Stimulated activated naive CD8-positive, alpha-beta T cell treated with anti-CD3 and anti-CD28 coated beads, Interleukin-15, Interleukin-2, amounts not matched to agents 100 U/mL and 50 U/mL, for 24 hours (primary cell): ENCODE measurements at regions not wholly inside any gene's neighbourhood (a gene's known extent, or its start where the extent isn't known, plus 50 kb on each side); places are given as distances from the start of the nearest gene placed in this dataset.
"Not testable (repeated sequence)": the region's sequence is repeated elsewhere in the genome, so short reads cannot be mapped to it uniquely, and the experiment has no call there.

Source experiments
- ATAC-seq: fragments of 150-1000 bp; cut with Tn5 transposase; one replicate; pipeline ENCODE4 v1.10.0; 2021
- DNase-seq: peaks from one replicate; pipeline ENCODE4 v3.0.0; 2021

GRCh38 chr17:13659051-13659450 lies 57.3 kb upstream of the HS3ST3A1 start:
- not testable (repeated sequence) for ATAC-seq, DNase-seq

GRCh38 chr17:13665872-13666635 lies 64.3 kb upstream of the HS3ST3A1 start:
- DNase-seq (no peak), ATAC-seq (no peak)

GRCh38 chr17:13671341-13671740 lies 69.6 kb upstream of the HS3ST3A1 start:
- DNase-seq (no peak), ATAC-seq (no peak)

GRCh38 chr17:13671771-13672170 lies 70.0 kb upstream of the HS3ST3A1 start:
- DNase-seq: no peak
- ATAC-seq: no peak

GRCh38 chr17:13678361-13678760 lies 76.6 kb upstream of the HS3ST3A1 start:
- DNase-seq (no peak), ATAC-seq (no peak)

- no peak for ATAC-seq
- DNase-seq: no peak
Observed at GRCh38 chr17:13678841-13679240, 77.1 kb upstream of the HS3ST3A1 start.

- no peak for DNase-seq
- ATAC-seq: no peak
Observed at GRCh38 chr17:13688716-13689115, 87.0 kb upstream of the HS3ST3A1 start.

- ATAC-seq (no peak), DNase-seq (no peak)
Observed at GRCh38 chr17:13690806-13691205, 89.1 kb upstream of the HS3ST3A1 start.

GRCh38 chr17:13694934-13695333 lies 93.2 kb upstream of the HS3ST3A1 start:
- DNase-seq (no peak), ATAC-seq (no peak)

GRCh38 chr17:13698832-13699231 lies 97.1 kb upstream of the HS3ST3A1 start:
- ATAC-seq: no peak

GRCh38 chr17:13699261-13699660 lies 97.5 kb upstream of the HS3ST3A1 start:
- ATAC-seq (no peak), DNase-seq (no peak)

More at GRCh38 chr17:13698832-13699231, 97.1 kb upstream of the HS3ST3A1 start:
- no peak for DNase-seq

- no peak for DNase-seq
- no peak for ATAC-seq
Observed at GRCh38 chr17:13702266-13702665, 100.5 kb upstream of the HS3ST3A1 start.

- DNase-seq: no peak
- ATAC-seq: no peak
Observed at GRCh38 chr17:13704333-13704732, 102.6 kb upstream of the HS3ST3A1 start.

- no peak for ATAC-seq
- no peak for DNase-seq
Observed at GRCh38 chr17:13705221-13705620, 103.5 kb upstream of the HS3ST3A1 start.

GRCh38 chr17:13721705-13722104 lies 120.0 kb upstream of the HS3ST3A1 start:
- ATAC-seq (no peak), DNase-seq (no peak)

GRCh38 chr17:13725288-13725990 lies 123.7 kb upstream of the HS3ST3A1 start:
- ATAC-seq (no peak), DNase-seq (no peak)

- no peak for DNase-seq
Observed at GRCh38 chr17:13727441-13728171, 125.9 kb upstream of the HS3ST3A1 start.

GRCh38 chr17:13728781-13729180 lies 127.1 kb upstream of the HS3ST3A1 start:
- no peak for DNase-seq
- no peak for ATAC-seq

More at GRCh38 chr17:13727441-13728171, 125.9 kb upstream of the HS3ST3A1 start:
- no peak for ATAC-seq

GRCh38 chr17:13729466-13730134 lies 127.9 kb upstream of the HS3ST3A1 start:
- DNase-seq: no peak
- ATAC-seq: no peak

GRCh38 chr17:13734880-13735279 lies 133.2 kb upstream of the HS3ST3A1 start:
- DNase-seq (no peak), ATAC-seq (no peak)

GRCh38 chr17:13735444-13735843 lies 133.7 kb upstream of the HS3ST3A1 start:
- DNase-seq (no peak), ATAC-seq (no peak)

GRCh38 chr17:13735861-13736260 lies 134.1 kb upstream of the HS3ST3A1 start:
- DNase-seq: no peak
- ATAC-seq: no peak
